ENCODE measurements at regions not wholly inside any gene's neighbourhood (a gene's known extent, or its start where the extent isn't known, plus 50 kb on each side); places are given as distances from the start of the nearest gene placed in this dataset.
A peak's percentile ranks its signal among the peaks of the same experiment; 100 is the strongest.

- DNase-seq (ENCODE audit: low read depth in 2 of 2), result no peak
Observed at GRCh38 chr13:109859216-109859835, 72.9 kb upstream of the IRS2 start.

- no peak for DNase-seq (ENCODE audit: low read depth in 2 of 2)
Observed at GRCh38 chr13:109858319-109858718, 71.9 kb upstream of the IRS2 start.

- DNase-seq (ENCODE audit: low read depth in 2 of 2), result no peak
Observed at GRCh38 chr13:109857803-109858202, 71.4 kb upstream of the IRS2 start.

- DNase-seq (ENCODE audit: low read depth in 2 of 2), result no peak
Observed at GRCh38 chr13:109857325-109857724, 70.9 kb upstream of the IRS2 start.

GRCh38 chr13:109856350-109856749, 70.0 kb upstream of the IRS2 start:
- no peak for DNase-seq (ENCODE audit: low read depth in 2 of 2)

- no peak for DNase-seq (ENCODE audit: low read depth in 2 of 2)
Observed at GRCh38 chr13:109853153-109853552, 66.8 kb upstream of the IRS2 start.

GRCh38 chr13:109846185-109846584, 59.8 kb upstream of the IRS2 start:
- no peak for DNase-seq (ENCODE audit: low read depth in 2 of 2)

GRCh38 chr13:109844396-109844795, 58.0 kb upstream of the IRS2 start:
- no peak for DNase-seq (ENCODE audit: low read depth in 2 of 2)

- DNase-seq (ENCODE audit: low read depth in 2 of 2), result no peak
Observed at GRCh38 chr13:109843695-109844094, 57.3 kb upstream of the IRS2 start.

- DNase-seq (ENCODE audit: low read depth in 2 of 2), result no peak
Observed at GRCh38 chr13:109842212-109842920, 56.0 kb upstream of the IRS2 start.

- no peak for DNase-seq (ENCODE audit: low read depth in 2 of 2)
Observed at GRCh38 chr13:109840893-109841287, 54.5 kb upstream of the IRS2 start.

- DNase-seq (ENCODE audit: low read depth in 2 of 2), result peak; percentile 0 to 6
Observed at GRCh38 chr13:109840201-109840892, 54.0 kb upstream of the IRS2 start.

- no peak for DNase-seq (ENCODE audit: low read depth in 2 of 2)
Observed at GRCh38 chr13:109836629-109837607, 50.5 kb upstream of the IRS2 start.

All from activated CD4-positive, alpha-beta T cell treated with anti-CD3 and anti-CD28 coated beads for 24 hours (primary cell).